Lung microvascular endothelial cell (primary cell): ENCODE measurements at regions not wholly inside any gene's neighbourhood (a gene's known extent, or its start where the extent isn't known, plus 50 kb on each side); places are given as distances from the start of the nearest gene placed in this dataset.
"Not testable (repeated sequence)": the region's sequence is repeated elsewhere in the genome, so short reads cannot be mapped to it uniquely, and the experiment has no call there.

Experiments used
- DNase-seq, 2 donors: peaks; one replicate each; pipeline versions ENCODE4 v3.0.0 to v3.0.0-alpha.2; 2010; ENCODE audit warnings: low read depth in 2 of 2

DNA sequence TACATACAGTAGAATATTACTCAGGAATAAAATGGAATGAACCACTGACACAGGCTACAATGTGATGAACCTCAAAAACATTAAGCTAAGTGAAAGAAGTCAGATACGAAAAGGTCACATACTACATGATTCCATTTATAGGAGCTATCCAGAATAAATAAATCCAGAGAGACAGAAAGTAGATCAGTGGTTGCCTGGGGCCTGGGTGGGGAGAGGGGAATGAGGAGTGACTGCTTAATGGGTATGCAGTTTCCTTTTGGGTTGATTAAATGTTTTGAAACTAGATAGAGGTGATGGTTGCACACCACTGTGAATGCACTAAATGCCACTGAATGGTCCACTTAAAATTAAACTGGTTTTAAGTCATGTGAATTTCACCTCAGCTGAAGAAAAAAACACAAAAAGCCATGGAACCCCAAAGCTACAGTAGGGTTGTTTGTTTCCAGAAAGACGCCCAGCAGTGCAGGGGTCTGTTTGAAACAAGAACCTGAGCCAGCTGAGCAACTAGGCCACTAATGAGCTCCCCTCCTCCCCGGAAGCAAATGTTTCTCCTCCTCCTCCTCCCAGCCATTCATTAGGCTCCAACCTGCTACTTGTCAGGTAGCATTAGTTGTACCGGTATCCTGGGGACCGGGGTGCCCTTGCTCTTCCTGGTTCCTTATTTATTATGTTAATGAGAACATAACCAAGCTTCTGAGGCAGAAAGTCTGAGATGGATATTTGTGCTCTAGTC lies 168.4 kb downstream of the EVX1 start:
- no peak for DNase-seq

DNA sequence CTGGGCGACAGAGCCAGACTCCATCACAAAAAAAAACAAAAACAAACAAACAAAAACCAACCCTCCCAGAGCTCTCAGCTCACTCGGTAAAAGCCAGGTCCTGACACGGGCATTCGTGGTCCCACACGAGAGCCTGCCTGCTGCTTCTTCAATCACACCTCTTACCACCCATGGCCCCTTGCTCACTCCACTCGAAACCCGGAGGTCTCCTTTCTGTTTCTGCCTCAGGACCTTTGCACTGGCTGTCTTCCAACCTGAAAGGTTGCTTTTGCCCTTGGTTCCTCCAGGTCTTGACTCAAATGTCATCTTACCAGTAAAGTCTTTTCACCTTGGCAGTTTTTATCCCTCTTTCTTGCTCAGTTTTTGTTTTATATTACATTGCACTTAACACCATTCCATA lies 169.6 kb downstream of the EVX1 start:
- DNase-seq, result no peak

DNA sequence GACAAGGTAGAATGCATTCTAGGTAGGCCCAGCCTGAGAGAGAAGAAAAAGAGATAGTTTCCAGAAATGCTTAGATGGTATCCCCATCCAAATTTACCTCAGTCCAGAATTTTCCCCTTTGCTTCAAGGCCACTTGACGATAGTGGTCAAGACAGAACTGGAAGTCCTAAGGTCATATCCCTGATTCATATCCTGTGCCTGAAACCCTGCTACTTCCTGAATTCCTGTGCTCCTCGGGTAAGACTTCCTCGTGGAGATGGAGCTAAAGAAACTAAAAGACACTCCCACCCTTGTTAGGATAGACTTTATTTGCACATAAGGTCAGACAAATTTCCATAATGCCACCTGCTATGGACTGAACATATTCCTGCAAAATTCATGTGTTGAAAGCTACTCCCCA lies 175.9 kb downstream of the EVX1 start:
- peak in 1 of 2 donors; percentile 58 for DNase-seq

DNA sequence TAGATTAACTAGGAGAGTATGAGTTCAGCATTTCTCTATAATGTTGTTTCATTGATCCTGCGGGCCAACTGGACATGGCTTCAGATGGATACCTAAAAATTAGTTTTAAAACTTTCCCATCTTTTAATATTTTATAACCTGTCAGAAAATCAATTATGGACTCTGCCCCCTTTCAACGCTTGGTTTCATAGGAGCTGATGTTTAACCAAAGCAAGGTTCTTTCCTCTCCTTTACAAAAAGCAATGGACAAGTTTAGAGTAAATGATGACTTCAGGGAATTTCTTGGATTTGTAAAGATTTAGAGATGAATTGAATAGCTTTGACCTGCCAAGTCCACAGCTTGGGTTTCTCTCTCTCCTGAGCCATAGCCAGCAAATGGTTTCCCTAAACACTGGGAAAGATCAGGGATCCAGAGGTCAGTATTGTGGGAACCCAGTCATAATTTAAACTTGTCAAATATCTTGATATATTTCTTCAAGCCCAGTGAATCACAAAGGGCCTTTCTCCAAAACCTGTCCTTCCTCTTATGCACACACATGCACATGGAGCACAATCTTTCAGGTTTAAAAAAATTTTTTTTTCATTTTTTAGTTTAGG lies 177.1 kb downstream of the EVX1 start:
- DNase-seq, result peak in 1 of 2 donors; percentile 16

DNA sequence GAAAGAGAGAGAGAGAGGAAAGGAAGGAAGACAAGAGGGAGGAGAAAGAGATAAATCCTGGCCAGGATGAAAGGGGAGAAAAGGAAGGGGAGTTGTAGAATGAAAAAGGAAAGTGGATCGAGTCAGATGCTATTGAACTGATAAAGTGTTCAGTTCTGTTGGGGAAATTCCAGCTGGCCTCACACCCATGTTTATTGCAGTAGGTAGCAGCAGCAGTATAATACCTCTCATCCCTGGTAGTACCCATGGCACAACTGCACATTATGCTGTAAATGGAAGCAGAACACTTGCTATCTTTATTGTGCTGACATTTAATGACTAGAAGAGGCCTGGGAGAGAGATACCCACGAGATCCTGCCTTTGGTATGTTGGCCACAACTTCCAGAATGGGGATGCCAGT lies 178.1 kb downstream of the EVX1 start:
- DNase-seq, result no peak

DNA sequence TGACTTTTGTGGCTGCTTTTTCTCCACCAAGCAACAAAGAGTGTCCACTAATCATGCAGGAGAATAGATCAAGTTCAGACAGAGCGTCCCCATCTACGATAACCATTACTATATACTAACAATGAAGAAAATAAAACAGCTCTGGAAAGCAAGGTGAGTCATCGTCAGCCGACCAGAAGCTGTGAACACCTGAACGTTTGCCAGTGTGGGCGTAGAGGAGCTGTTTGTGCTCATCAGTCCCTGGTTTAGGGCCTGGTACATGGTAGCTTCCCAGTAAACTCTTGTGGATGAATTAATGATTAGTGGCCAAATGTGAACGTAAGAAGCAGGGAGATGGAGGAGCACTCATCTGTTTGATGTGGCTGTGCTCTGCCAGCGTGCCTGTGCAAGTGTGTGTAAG lies 180.7 kb downstream of the EVX1 start:
- no peak for DNase-seq

DNA sequence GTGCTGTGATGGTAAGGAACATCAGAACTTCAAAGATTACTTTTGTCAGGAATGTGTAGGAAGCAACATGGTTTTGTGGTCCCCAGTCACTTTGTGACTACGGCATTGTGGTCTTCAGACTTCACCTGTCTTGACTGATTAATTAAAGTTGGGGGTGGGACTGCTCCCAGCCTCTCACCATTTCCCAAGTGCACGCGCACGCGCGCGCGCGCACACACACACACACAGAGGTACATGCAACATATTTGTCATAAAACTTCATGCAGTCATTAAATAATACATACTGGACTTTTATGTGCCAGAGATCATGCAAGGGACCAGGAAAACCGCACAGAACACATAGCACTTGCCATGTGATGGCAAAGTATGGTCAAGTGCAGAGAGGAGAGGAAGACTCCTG lies 181.2 kb downstream of the EVX1 start:
- DNase-seq, result no peak

DNA sequence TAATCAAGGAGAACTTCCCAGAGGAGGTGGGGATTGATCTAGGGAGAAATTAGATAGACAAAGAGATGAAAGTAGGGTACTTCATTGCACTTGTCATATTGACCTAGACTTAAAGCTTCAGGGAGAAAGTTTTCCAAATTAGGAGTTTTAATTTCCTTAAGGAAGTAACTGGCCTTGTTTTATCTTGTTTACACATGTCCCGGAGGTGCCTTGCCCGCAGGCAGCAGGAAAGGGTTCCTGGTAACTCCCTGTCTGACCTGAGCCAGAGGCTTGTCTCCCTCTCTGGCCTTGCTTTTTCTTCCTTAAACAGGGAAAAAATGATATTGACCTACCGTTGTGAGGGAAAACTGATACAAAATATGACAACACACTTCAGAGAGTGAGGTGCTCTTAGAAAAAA lies 181.6 kb downstream of the EVX1 start:
- peak in 1 of 2 donors; percentile 12 for DNase-seq

DNA sequence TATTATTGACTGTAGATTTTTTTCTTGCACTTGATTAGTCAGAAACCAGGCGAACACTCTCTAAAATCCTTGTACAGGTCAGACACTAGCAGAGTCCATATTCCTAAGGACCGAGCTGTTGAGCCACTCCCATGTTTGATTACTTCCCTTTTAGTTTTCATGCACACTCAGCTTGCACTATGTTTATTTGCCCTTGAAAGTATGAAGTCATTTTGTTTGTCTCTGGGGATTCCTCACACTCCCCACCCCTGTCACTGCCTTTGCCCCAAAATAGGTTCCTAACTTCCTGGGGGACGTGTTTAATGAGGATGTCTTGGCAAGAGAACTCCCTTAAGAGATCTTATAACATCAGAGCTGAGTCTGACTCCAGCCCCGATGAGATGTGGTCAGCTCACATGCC lies 182.1 kb downstream of the EVX1 start:
- no peak for DNase-seq

DNA sequence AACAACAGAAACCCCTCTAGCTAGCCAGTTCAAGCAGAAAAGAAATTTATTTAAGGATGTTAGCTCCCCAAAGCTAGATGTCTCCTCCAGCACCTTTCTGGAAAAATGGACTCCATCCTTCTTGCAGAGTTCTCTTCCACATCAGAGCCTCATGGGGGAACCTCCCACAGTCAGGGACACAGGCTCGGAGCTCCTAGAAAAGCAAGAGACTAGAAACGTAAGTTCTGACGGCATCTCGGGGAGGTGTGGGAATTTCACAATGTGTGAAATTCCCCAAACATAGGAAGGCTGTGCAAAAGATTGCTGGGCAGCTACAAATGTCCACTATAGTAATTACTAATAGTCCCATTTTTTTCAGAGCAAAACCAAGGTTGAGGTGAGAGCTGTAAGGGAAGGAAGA lies 184.8 kb downstream of the EVX1 start:
- DNase-seq, result no peak

DNA sequence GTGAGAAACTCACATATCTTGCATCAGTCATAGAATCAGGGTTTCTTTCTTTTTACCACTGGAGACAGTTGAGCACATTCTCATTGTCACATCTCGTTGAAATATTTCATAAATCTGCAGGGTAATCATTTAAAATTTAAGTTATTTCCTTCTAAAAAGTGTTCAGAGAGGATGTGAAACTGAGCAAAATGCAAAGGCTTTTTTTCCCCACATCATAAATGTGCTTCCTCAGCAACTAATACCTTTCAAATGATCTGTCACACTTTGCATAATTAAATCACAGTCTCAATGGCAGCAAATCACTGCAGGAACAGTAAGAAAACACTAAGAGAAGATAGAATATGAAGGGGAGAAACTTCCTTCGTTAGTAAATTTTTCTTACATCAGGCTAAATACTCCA lies 187.5 kb downstream of the EVX1 start:
- DNase-seq, result no peak

DNA sequence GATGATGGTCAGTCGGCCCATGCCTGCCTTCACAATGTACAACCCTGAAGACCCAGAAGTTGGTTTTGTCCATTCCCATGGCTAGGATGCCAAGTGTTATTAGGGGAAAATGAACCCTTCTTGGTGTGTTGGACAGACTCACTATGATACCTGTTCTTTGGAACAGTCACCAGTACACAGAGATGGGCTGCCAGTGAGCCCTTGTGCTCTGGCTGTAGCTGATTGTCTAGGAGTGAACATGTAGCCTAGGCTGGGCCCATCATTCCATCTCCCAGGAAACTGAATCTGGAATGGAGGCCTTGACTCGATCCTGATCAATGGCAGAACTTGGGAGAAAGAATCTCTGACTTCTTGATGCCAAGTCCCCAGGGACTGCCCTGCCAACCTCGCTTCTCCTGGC lies 188.9 kb downstream of the EVX1 start:
- no peak for DNase-seq

DNA sequence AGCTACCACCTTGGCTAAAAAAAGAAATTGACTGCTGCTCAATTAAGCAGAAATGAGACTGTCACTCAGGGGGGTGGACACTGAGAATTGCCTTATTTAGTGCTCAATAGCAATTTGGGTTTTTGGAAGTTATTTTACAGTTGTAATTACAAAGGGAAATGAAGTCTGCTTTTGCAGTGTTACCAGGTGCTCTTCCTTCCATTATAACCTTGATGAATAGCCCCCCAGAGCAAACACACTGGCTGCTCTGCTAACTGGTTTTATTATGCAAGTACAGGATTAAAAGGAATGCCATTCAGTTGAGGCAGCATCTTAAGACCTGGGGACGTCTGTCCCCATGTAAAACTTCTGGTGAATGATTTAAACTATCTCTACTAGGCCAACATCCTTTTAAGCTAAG lies 191.0 kb downstream of the EVX1 start:
- DNase-seq, result no peak

DNA sequence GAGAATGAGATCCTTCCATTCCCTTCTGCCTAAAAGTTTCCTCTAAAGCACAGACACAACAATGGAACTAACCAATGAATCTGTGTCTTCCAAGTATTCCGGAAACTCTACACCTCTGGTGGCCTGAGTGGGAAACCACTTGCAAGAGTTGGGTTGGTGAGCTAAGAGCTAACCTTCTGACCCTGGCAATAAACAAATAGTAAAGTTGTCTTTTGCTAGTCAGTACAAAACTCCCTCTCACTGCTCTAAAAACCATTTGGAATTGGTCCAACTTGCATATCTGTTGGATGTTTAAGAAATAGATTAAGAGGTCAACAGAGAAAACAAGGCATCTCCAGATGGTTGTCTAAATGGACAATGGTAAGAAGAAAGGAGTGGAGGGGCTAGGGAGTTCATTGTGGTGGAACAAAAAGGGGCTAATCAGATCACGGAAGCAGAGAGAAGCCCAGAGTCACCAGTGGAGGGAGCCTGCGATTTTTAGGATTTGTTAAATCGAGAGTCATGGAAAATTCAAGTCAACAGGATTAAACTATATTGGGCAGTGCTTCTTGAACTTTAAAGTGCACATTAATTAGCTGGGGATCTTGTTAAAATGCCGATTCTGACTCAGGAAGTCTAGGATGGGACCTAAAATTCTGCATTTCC lies 192.3 kb downstream of the EVX1 start:
- DNase-seq, result peak in 1 of 2 donors; percentile 14

DNA sequence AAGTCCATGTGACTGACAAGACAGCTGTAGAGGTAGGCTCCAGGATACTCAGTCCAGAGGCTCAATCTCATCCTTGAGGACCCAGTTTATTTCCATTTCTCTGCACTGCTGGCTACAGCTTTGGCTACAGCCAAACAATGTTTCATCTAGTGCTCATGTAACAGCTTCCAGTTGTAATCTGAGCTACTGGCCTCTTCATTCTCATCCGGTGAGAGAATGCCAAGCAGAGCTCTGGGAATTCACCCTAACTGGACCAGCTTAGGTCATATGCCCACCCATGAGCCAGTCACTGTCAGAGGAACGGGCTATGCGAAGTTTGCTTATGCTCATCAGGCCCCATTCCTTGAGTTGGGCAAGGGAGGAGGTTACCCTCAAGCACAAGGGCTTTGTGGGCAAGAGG lies 192.9 kb downstream of the EVX1 start:
- no peak for DNase-seq

DNA sequence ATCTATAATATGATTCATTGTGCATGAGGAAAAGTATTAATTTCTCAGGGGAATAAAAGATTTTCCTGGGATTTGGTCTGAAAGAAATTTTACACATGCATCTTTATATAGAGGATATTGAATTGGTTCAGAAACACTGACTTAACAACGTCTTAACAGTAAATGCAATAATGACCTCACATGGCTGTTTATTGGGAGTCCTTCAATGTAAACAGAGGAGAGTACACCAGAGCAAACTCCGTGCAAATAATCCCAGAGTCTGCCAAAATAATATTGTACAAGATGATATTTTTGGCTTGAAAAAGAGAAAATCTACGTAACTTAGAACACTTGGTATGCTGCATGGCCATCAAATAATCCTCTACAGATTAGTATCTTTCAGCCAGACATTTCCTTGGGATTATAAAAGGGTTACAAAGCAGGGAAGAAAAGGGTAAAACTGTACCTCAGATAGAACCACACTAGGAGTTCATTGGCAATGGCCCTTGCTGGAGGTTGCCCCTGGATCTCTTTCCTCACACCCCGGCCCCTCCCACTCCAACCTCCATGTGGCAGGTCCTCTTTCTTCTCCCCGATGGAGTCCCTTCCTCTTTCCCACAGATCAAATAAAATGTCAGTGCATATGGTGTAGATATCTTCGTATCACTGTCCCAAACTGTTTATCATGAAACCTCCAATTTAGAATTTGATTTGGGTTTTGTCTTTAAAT lies 196.4 kb downstream of the EVX1 start:
- no peak for DNase-seq

DNA sequence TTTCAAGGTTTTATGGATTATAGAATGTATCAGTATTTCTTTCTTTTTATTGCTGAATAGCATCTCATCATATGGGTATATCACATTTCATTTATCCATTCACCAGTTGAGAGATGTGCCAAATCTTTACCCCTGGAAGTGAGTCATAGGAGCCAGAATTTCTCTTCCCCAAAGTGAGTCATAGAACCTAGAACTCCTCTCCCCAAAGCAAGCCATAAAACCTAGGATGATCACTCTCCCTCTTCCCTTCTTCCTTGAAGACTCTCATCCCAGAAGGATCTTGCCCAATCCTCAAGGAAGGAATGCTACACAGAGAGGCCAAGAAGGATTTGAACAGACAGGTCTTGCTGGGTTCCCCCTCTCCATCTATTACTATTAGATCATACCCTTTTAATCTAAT lies 199.9 kb downstream of the EVX1 start:
- no peak for DNase-seq

DNA sequence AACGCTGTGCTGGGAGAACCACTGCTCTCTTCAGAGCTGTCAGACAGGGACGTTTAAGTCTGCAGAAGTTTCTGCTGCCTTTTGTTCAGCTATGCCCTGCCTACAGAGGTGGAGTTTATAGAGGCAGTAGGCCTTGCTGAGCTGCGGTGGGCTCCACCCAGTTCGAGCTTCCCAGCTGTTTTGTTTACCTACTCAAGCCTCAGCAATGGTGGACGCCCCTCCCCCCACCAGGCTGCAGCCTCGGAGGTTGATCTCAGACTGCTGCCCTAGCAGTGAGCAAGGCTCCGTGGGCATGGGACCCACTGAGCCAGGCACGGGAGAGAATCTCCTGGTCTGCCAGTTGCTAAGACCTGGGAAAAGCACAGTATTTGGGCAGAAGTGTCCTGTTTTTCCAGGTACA lies 206.4 kb downstream of the EVX1 start:
- not testable (repeated sequence) for DNase-seq

DNA sequence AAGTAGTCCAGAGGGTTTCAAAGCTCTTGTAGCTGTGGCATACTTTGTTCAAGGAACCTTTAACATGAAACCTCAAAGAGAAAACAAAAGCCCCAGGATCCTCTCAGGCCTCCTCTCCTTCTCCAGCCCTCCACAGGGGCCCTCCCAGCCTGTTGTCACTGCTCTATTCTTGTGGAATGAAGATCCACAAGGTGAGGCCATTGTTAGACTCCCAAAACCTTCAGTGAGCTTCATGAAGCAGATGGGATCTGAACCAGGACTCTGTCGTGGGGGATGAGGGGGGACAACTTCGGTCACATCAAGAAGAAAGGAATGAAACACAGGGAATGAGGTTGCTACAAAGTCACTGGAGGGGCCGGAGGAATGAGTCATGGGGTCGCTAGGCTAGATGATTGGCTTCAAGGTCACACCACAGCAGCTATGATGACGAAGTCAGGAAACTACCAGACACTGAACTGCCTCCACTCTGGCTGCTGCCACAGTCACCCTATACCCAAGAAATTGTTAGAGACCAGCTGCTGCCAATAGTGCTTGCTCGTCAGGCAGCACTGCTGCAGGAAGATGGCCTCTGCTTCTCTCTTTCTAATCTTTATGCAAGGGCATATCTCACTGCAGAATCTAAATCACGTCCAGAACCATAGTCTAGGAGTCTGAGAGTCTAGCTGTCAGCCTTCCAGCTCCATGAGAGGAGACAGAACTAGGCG lies 208.8 kb downstream of the HIBADH start:
- peak; percentile 5 to 75 for DNase-seq

DNA sequence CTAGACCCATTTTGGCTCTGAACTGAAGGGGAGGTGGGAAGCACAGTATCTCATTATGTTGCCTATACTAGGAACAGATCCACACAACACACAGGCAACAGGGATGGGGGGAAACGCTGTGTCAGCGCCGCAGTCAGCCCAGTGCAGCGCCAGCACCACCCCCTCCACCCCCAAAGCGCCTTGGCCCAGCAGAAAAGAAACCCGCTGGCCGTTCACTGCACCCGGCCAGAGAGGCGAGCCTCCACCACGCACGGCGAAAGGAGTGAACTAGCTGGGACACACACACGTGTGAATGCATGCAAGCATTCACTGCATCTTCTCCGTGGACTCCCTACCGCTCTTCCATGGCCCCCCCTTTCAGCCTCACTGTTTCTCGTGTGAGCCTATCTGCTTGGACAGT lies 205.6 kb downstream of the HIBADH start:
- DNase-seq, result not testable (repeated sequence)

DNA sequence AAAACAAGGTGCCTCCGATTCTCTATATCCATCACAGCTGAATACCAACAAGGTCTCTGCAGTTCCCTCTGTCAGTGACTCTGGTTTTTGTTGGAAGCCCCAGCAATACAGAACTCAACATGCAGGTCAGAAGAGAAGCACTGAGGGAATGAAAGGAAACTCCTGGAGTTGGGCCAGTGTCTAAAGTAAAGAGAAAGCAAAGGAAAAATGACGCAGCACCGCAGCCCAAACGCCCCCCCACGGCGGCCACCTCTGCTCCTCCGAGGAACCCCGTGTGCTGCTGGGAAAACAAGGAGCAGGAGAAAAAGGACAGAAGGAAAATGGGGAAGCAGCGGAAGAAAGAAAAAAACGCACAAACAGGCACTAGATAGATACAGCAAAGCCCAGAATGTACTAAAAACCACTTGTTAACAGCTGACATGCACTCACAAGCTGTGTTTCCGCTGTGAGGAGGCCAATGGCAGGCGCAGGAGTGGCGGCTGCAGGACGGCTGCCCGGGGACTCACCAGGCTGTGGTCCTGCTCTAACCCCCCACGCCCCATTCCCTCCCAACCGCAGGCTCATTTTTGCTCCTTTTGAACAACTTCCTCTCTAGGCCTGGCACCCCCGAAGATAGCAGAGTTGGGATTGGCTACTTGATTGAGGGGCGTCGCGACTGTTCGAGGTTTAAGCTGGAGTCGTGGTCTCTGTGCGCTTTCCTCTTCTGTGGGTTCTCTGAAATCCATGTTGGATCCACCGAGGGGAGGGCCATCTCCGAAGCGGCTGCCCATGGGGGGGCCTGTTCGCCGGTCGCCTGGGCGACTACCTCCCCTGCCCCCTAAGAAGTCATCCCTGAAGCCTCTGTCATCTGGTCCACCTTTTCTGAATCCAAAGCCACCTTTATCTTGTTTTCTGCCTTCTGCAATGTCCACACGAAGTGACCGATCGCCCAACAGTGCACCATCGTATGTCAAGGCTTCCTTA lies 204.8 kb downstream of the HIBADH start:
- not testable (repeated sequence) for DNase-seq
